Panc1 (cell line): ENCODE measurements at regions not wholly inside any gene's neighbourhood (a gene's known extent, or its start where the extent isn't known, plus 50 kb on each side); places are given as distances from the start of the nearest gene placed in this dataset.

Experiments used
- ATAC-seq: fragments of 200-7000 bp; cut with Tn5 transposase; 2 replicates; pipeline ENCODE4 v1.9.1; 2020; ENCODE audit warnings: mild to moderate bottlenecking, moderate library complexity
- BruUV-seq: library from RNA; stranded (reverse); fragments of 400-500 nt; replicated peaks from 2 replicates; lab custom pipeline; 2021; lab: Mats Ljungman, UMichigan
- CTCF ChIA-PET: fragments of 300-600 bp; sonication (Branson Sonifier 250); formaldehyde crosslinking; loops from one replicate; lab custom pipeline; 2022; ENCODE audit warnings: antibody characterized with exemption; lab: Charles Lee
- POLR2A ChIA-PET: fragments of 300-600 bp; sonication (Branson Sonifier 250); formaldehyde crosslinking; loops from one replicate; lab custom pipeline; 2022; ENCODE audit warnings: antibody characterized with exemption; lab: Charles Lee
- DNase-seq: peaks from one replicate; pipeline ENCODE4 v3.0.0-alpha.2; 2010; ENCODE audit warnings: low read depth, low spot score
- H3K27ac ChIP-seq: 2 replicates; pipeline ENCODE4 v1.5.1; 2011; ENCODE audit warnings: mild to moderate bottlenecking, low read length, inconsistent platforms
- H3K27me3 ChIP-seq: fragments of 200-500 bp; sonication (Bioruptor generic); 2 replicates; pipeline ENCODE4 v1.6.0; 2014; ENCODE audit warnings: low read length, inconsistent platforms; ENCODE audit not compliant: control insufficient read depth, insufficient read depth
- H3K36me3 ChIP-seq: fragments of 200-500 bp; sonication (Bioruptor generic); 2 replicates; pipeline ENCODE4 v1.5.1; 2014; ENCODE audit warnings: inconsistent platforms, mild to moderate bottlenecking, low read length, moderate library complexity; ENCODE audit not compliant: control insufficient read depth, insufficient read depth
- H3K4me1 ChIP-seq: 2 replicates; pipeline ENCODE4 v1.5.1; 2011; ENCODE audit warnings: inconsistent platforms, mild to moderate bottlenecking, low read length, moderate library complexity; ENCODE audit not compliant: control insufficient read depth, insufficient read depth
- H3K4me3 ChIP-seq, 2 experiments: 2 replicates each; pipeline ENCODE4 v1.5.1; 2011 to 2012; ENCODE audit warnings: low read depth in 2 of 2, low read length in 2 of 2, mild to moderate bottlenecking in 2 of 2, inconsistent platforms in 1 of 2, moderate library complexity in 1 of 2
- H3K9me3 ChIP-seq: fragments of 200-500 bp; sonication (Bioruptor generic); 2 replicates; pipeline ENCODE4 v1.5.1; 2014; ENCODE audit warnings: low read depth, mild to moderate bottlenecking, inconsistent platforms, low read length, moderate library complexity; ENCODE audit not compliant: control insufficient read depth, insufficient read depth
- POLR2AphosphoS5 ChIP-seq: IDR thresholded peaks from 2 replicates; pipeline ENCODE4 v1.6.1; 2012; ENCODE audit warnings: mild to moderate bottlenecking, low read depth, low read length, moderate library complexity
- SIN3A ChIP-seq: IDR thresholded peaks from 2 replicates; pipeline ENCODE4 v1.6.1; 2012; ENCODE audit warnings: low read depth, mild to moderate bottlenecking, low read length, moderate library complexity, borderline replicate concordance; ENCODE audit not compliant: insufficient read depth
- TCF7L2 ChIP-seq: IDR thresholded peaks from 2 replicates; pipeline ENCODE4 v1.6.1; 2011; ENCODE audit warnings: mild to moderate bottlenecking, low read depth, low read length, inconsistent platforms
- in situ Hi-C: cut with HindIII; loops from 2 replicates; pipeline ENCODE4 v1.10.0; 2016; ENCODE audit warnings: low sequenced_read_pairs, low pct_unique_long_range_greater_than_20kb
- intact Hi-C: fragments of 100-400 bp; cut with micrococcal nuclease; formaldehyde crosslinking; loops from one replicate; pipeline ENCODE4 v1.10.0; 2022; ENCODE audit not compliant: unreplicated experiment
- TF ChIP-seq, protein P1 (sequence below): fragments of 450-650 bp; IDR thresholded peaks from 2 replicates; pipeline ENCODE4 v1.5.1; 2017; ENCODE audit warnings: mild to moderate bottlenecking
- TF ChIP-seq, protein P2 (sequence below), 2 experiments: IDR thresholded peaks; 2 replicates each; pipeline ENCODE4 v1.6.1; 2011 to 2012; ENCODE audit warnings: low read depth in 2 of 2, control low read depth in 1 of 2, low read length in 1 of 2, mild to moderate bottlenecking in 1 of 2, moderate library complexity in 1 of 2; ENCODE audit not compliant: insufficient read depth in 1 of 2

DNA sequence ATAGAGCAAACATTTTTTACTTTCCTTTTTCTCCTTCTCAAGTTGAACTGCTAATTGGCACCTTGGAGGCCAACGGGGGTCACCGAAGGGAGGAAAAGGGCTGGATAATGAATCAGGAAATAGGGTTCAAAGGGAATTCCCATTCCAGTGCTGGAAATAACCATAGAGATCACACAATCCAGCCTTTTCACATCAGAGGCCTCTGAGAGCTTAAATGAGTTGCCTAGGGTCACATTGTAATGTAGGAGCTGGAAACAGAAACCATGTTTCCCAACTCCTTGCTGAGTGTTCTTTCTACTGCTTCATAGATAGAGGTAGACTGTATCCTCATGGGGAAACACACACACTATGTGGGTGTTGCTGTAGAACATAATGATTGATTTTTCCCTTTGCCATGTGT, 60.6 kb upstream of the DDHD1 start:
- H3K4me1 ChIP-seq, result no peaks in the 10 kb centered on the region
- CTCF ChIA-PET, result no interaction called here
- no peaks in the 10 kb centered on the region for H3K27me3 ChIP-seq
- TF ChIP-seq, protein P1, sequence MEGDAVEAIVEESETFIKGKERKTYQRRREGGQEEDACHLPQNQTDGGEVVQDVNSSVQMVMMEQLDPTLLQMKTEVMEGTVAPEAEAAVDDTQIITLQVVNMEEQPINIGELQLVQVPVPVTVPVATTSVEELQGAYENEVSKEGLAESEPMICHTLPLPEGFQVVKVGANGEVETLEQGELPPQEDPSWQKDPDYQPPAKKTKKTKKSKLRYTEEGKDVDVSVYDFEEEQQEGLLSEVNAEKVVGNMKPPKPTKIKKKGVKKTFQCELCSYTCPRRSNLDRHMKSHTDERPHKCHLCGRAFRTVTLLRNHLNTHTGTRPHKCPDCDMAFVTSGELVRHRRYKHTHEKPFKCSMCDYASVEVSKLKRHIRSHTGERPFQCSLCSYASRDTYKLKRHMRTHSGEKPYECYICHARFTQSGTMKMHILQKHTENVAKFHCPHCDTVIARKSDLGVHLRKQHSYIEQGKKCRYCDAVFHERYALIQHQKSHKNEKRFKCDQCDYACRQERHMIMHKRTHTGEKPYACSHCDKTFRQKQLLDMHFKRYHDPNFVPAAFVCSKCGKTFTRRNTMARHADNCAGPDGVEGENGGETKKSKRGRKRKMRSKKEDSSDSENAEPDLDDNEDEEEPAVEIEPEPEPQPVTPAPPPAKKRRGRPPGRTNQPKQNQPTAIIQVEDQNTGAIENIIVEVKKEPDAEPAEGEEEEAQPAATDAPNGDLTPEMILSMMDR, result no peak
- TF ChIP-seq TCF7L2 (no peak), POLR2AphosphoS5 (no peak), SIN3A (no peak)
- TF ChIP-seq, protein P2, sequence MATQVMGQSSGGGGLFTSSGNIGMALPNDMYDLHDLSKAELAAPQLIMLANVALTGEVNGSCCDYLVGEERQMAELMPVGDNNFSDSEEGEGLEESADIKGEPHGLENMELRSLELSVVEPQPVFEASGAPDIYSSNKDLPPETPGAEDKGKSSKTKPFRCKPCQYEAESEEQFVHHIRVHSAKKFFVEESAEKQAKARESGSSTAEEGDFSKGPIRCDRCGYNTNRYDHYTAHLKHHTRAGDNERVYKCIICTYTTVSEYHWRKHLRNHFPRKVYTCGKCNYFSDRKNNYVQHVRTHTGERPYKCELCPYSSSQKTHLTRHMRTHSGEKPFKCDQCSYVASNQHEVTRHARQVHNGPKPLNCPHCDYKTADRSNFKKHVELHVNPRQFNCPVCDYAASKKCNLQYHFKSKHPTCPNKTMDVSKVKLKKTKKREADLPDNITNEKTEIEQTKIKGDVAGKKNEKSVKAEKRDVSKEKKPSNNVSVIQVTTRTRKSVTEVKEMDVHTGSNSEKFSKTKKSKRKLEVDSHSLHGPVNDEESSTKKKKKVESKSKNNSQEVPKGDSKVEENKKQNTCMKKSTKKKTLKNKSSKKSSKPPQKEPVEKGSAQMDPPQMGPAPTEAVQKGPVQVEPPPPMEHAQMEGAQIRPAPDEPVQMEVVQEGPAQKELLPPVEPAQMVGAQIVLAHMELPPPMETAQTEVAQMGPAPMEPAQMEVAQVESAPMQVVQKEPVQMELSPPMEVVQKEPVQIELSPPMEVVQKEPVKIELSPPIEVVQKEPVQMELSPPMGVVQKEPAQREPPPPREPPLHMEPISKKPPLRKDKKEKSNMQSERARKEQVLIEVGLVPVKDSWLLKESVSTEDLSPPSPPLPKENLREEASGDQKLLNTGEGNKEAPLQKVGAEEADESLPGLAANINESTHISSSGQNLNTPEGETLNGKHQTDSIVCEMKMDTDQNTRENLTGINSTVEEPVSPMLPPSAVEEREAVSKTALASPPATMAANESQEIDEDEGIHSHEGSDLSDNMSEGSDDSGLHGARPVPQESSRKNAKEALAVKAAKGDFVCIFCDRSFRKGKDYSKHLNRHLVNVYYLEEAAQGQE (IDR thresholded peaks at IDR 0.05; ENCODE audit: insufficient read depth in 1 of 2, low read depth in 2 of 2, low read length in 1 of 2), result no peak
- intact Hi-C loops, result no loop called here
- DNase-seq (no peak), ATAC-seq (no peak)
- BruUV-seq, result no TSS peak
- no peak overlapping the region for H3K4me3 ChIP-seq
- no peaks in the 10 kb centered on the region for H3K9me3 ChIP-seq
- in situ Hi-C loops, result no loop called here
- no peaks in the 10 kb centered on the region for H3K36me3 ChIP-seq
- POLR2A ChIA-PET, result no interaction called here
- H3K27ac ChIP-seq, result no peak overlapping the region

DNA sequence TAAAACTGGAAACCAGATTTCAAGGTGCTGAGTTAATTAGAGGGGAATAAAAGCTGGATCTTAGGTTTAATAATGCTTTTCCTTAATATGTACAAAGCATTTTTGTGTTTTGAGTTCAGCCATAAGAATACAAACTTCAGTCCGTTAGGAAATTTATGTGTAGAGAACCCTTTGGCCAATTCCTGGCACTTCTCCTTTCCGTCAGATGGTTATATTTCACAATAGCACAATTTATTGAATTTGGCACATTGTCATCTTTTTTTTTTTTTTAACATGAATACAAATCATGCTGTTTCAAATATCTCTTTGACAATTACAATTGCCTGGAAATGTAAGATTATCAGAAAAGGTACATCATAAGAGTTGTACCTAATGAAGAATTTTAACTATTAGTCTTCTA, 56.2 kb upstream of the DDHD1 start:
- in situ Hi-C loops (no loop called here), intact Hi-C loops (no loop called here)
- no peaks in the 10 kb centered on the region for H3K36me3 ChIP-seq

More for the DNA sequence above, 56.2 kb upstream of the DDHD1 start:
- Histone ChIP-seq H3K4me1 (no peaks in the 10 kb centered on the region), H3K27ac (no peak overlapping the region), H3K27me3 (no peaks in the 10 kb centered on the region), H3K9me3 (no peaks in the 10 kb centered on the region), H3K4me3 (no peak overlapping the region)
- POLR2A ChIA-PET, result no interaction called here
- no peak for ATAC-seq
- CTCF ChIA-PET, result no interaction called here
- BruUV-seq, result no TSS peak
- no peak for DNase-seq
- no peak for TF ChIP-seq TCF7L2
- TF ChIP-seq, protein P1, result no peak
- TF ChIP-seq POLR2AphosphoS5, result no peak
- TF ChIP-seq, protein P2 (IDR thresholded peaks at IDR 0.05; ENCODE audit: insufficient read depth in 1 of 2, low read depth in 2 of 2, low read length in 1 of 2), result no peak
- no peak for TF ChIP-seq SIN3A
